GM12892 (cell line): ENCODE measurements at regions not wholly inside any gene's neighbourhood (a gene's known extent, or its start where the extent isn't known, plus 50 kb on each side); places are given as distances from the start of the nearest gene placed in this dataset.

Experiments
- DNase-seq: peaks from one replicate; pipeline ENCODE4 v3.0.0; 2011; ENCODE audit not compliant: insufficient read length
- FAIRE-seq: peaks from 2 replicates; lab custom pipeline; 2011; peaks lifted over from hg19 to GRCh38; lab: Jason Lieb, UNC
- POLR2A ChIP-seq: IDR thresholded peaks from 2 replicates; pipeline ENCODE4 v1.6.1; 2011; ENCODE audit warnings: low read depth, low read length, control low read depth
- POLR2AphosphoS5 ChIP-seq: IDR thresholded peaks from 2 replicates; pipeline ENCODE4 v1.6.1; 2011; ENCODE audit warnings: low read depth, low read length, control low read depth
- TAF1 ChIP-seq: IDR thresholded peaks from 2 replicates; pipeline ENCODE4 v1.6.1; 2011; ENCODE audit warnings: low read depth, mild to moderate bottlenecking, control low read depth, low read length, borderline replicate concordance

GRCh38 chr14:31990926-31991572 lies 86.1 kb upstream of the ARHGAP5 start:
- DNase-seq, result no peak
- no peak for FAIRE-seq
- TF ChIP-seq POLR2AphosphoS5 (no peak), POLR2A (no peak), TAF1 (no peak)

GRCh38 chr14:31992011-31992447 lies 85.1 kb upstream of the ARHGAP5 start:
- no peak for DNase-seq
- no peak for TF ChIP-seq POLR2A
- no peak for TF ChIP-seq TAF1
- TF ChIP-seq POLR2AphosphoS5, result no peak
- no peak for FAIRE-seq

GRCh38 chr14:31993521-31993951 lies 83.6 kb upstream of the ARHGAP5 start:
- FAIRE-seq (no peak), DNase-seq (no peak)
- TF ChIP-seq POLR2AphosphoS5 (no peak), TAF1 (no peak), POLR2A (no peak)

GRCh38 chr14:31994391-31995033 lies 82.6 kb upstream of the ARHGAP5 start:
- no peak for TF ChIP-seq POLR2A
- TF ChIP-seq POLR2AphosphoS5, result no peak
- TF ChIP-seq TAF1, result no peak
- FAIRE-seq (no peak), DNase-seq (no peak)

- TF ChIP-seq TAF1 (no peak), POLR2A (no peak), POLR2AphosphoS5 (no peak)
- FAIRE-seq (no peak), DNase-seq (no peak)
Observed at GRCh38 chr14:32003585-32003984, 73.5 kb upstream of the ARHGAP5 start.

GRCh38 chr14:32004300-32004699 lies 72.8 kb upstream of the ARHGAP5 start:
- no peak for DNase-seq
- no peak for TF ChIP-seq POLR2A
- no peak for TF ChIP-seq POLR2AphosphoS5
- no peak for TF ChIP-seq TAF1
- FAIRE-seq, result no peak

GRCh38 chr14:32005628-32006027 lies 71.5 kb upstream of the ARHGAP5 start:
- no peak for FAIRE-seq
- DNase-seq, result no peak
- TF ChIP-seq POLR2A (no peak), POLR2AphosphoS5 (no peak), TAF1 (no peak)

GRCh38 chr14:32006263-32007110 lies 70.6 kb upstream of the ARHGAP5 start:
- FAIRE-seq (no peak), DNase-seq (no peak)
- TF ChIP-seq POLR2A (no peak), TAF1 (no peak), POLR2AphosphoS5 (no peak)

GRCh38 chr14:32007755-32008362 lies 69.2 kb upstream of the ARHGAP5 start:
- TF ChIP-seq POLR2AphosphoS5, result no peak
- TF ChIP-seq POLR2A, result no peak
- no peak for TF ChIP-seq TAF1
- FAIRE-seq (no peak), DNase-seq (no peak)

- no peak for TF ChIP-seq POLR2AphosphoS5
- TF ChIP-seq POLR2A, result no peak
- no peak for TF ChIP-seq TAF1
- no peak for DNase-seq
- no peak for FAIRE-seq
Observed at GRCh38 chr14:32008602-32009193, 68.4 kb upstream of the ARHGAP5 start.

GRCh38 chr14:32009221-32009975 lies 67.7 kb upstream of the ARHGAP5 start:
- FAIRE-seq, result no peak
- no peak for TF ChIP-seq POLR2AphosphoS5
- no peak for TF ChIP-seq TAF1
- TF ChIP-seq POLR2A, result no peak
- DNase-seq, result no peak
